HUDEP-2 (cell line): ENCODE measurements at regions not wholly inside any gene's neighbourhood (a gene's known extent, or its start where the extent isn't known, plus 50 kb on each side); places are given as distances from the start of the nearest gene placed in this dataset.

Experiments
- DNase-seq, 76 experiments: peaks; one replicate each; lab custom pipeline; 2025; ENCODE audit not compliant: unreplicated experiment in 76 of 76; lab: John Stamatoyannopoulos, UW

GRCh38 chr4:38367642-38368174, 296.3 kb upstream of the KLF3 start:
- DNase-seq: no peak

GRCh38 chr4:38368613-38369012, 295.4 kb upstream of the KLF3 start:
- DNase-seq: no peak

- DNase-seq: no peak
These were observed 292.6 kb upstream of the KLF3 start for GRCh38 chr4:38371391-38371851.

GRCh38 chr4:38373375-38373774, 290.6 kb upstream of the KLF3 start:
- DNase-seq: no peak

- no peak for DNase-seq
These were observed 286.8 kb upstream of the KLF3 start for GRCh38 chr4:38377195-38377594.

GRCh38 chr4:38378478-38378877, 285.5 kb upstream of the KLF3 start:
- DNase-seq: no peak

- no peak for DNase-seq
These were observed 282.2 kb upstream of the KLF3 start for GRCh38 chr4:38381788-38382187.

- DNase-seq: peak in 71 of 76 experiments; percentile 8 to 86 (median 49)
These were observed 281.5 kb upstream of the KLF3 start for GRCh38 chr4:38382520-38382919.

GRCh38 chr4:38383646-38384121, 280.3 kb upstream of the KLF3 start:
- DNase-seq: no peak

GRCh38 chr4:38385093-38386004, 278.6 kb upstream of the KLF3 start:
- DNase-seq: peak in 40 of 76 experiments; percentile 1 to 73 (median 23)

GRCh38 chr4:38386005-38386551, 277.9 kb upstream of the KLF3 start:
- DNase-seq: no peak

GRCh38 chr4:38386654-38387188, 277.3 kb upstream of the KLF3 start:
- DNase-seq: no peak

GRCh38 chr4:38387348-38387747, 276.7 kb upstream of the KLF3 start:
- peak in 74 of 76 experiments; percentile 12 to 89 (median 72) for DNase-seq

GRCh38 chr4:38387819-38388218, 276.2 kb upstream of the KLF3 start:
- DNase-seq: no peak

GRCh38 chr4:38388907-38389306, 275.1 kb upstream of the KLF3 start:
- peak in 3 of 76 experiments; percentile 14 to 22 (median 17) for DNase-seq

- peak in 41 of 76 experiments; percentile 3 to 75 (median 33) for DNase-seq
These were observed 272.9 kb upstream of the KLF3 start for GRCh38 chr4:38390969-38391545.

- DNase-seq: no peak
These were observed 271.7 kb upstream of the KLF3 start for GRCh38 chr4:38392223-38392855.

- DNase-seq: no peak
These were observed 267.9 kb upstream of the KLF3 start for GRCh38 chr4:38396091-38396490.

- DNase-seq: peak in 55 of 76 experiments; percentile 2 to 81 (median 34)
These were observed 267.0 kb upstream of the KLF3 start for GRCh38 chr4:38396845-38397547.

- DNase-seq: no peak
These were observed 263.1 kb upstream of the KLF3 start for GRCh38 chr4:38400946-38401345.
